Type B pancreatic cell (in vitro differentiated cells): ENCODE measurements at regions not wholly inside any gene's neighbourhood (a gene's known extent, or its start where the extent isn't known, plus 50 kb on each side); places are given as distances from the start of the nearest gene placed in this dataset.
"Not testable (repeated sequence)": the region's sequence is repeated elsewhere in the genome, so short reads cannot be mapped to it uniquely, and the experiment has no call there.

Experiments used
- DNase-seq: peaks from one replicate; pipeline ENCODE4 v3.0.0; 2021; ENCODE audit warnings: mixed read lengths; ENCODE audit not compliant: unreplicated experiment; ENCODE audit errors: extremely low spot score
- H3K27ac Mint-ChIP-seq: 2 replicates; pipeline ENCODE4 v1.8.0; 2021; ENCODE audit warnings: mild to moderate bottlenecking, mixed read lengths
- H3K27me3 Mint-ChIP-seq: 2 replicates; pipeline ENCODE4 v1.8.0; 2021; ENCODE audit warnings: mixed read lengths
- H3K36me3 Mint-ChIP-seq: 2 replicates; pipeline ENCODE4 v1.8.0; 2021; ENCODE audit warnings: mixed read lengths
- H3K4me1 Mint-ChIP-seq: one replicate; pipeline ENCODE4 v1.8.0; 2021; ENCODE audit warnings: mixed read lengths; ENCODE audit not compliant: unreplicated experiment
- H3K4me3 Mint-ChIP-seq: 2 replicates; pipeline ENCODE4 v1.8.0; 2021; ENCODE audit warnings: mild to moderate bottlenecking, mixed read lengths
- H3K9me3 Mint-ChIP-seq: 2 replicates; pipeline ENCODE4 v1.8.0; 2021; ENCODE audit warnings: mixed read lengths
- TF ChIP-seq, protein P1 (sequence below): fragments of 200-600 bp; sonication (generic); conservative IDR thresholded peaks from 2 replicates; pipeline ENCODE4 v1.5.0; 2021; ENCODE audit warnings: antibody characterized with exemption, mild to moderate bottlenecking

GRCh38 chr20:55086421-55086820, 611.0 kb downstream of the DOK5 start:
- no peaks in the 10 kb centered on the region for H3K9me3 Mint-ChIP-seq
- DNase-seq = no peak

GRCh38 chr20:55079917-55080316, 604.5 kb downstream of the DOK5 start:
- no peak for DNase-seq
- Mint-ChIP-seq H3K27ac (no peak overlapping the region), H3K36me3 (no peaks in the 10 kb centered on the region), H3K9me3 (no peaks in the 10 kb centered on the region), H3K4me1 (no peaks in the 10 kb centered on the region), H3K4me3 (no peak overlapping the region), H3K27me3 (no peaks in the 10 kb centered on the region)
- TF ChIP-seq, protein P1, sequence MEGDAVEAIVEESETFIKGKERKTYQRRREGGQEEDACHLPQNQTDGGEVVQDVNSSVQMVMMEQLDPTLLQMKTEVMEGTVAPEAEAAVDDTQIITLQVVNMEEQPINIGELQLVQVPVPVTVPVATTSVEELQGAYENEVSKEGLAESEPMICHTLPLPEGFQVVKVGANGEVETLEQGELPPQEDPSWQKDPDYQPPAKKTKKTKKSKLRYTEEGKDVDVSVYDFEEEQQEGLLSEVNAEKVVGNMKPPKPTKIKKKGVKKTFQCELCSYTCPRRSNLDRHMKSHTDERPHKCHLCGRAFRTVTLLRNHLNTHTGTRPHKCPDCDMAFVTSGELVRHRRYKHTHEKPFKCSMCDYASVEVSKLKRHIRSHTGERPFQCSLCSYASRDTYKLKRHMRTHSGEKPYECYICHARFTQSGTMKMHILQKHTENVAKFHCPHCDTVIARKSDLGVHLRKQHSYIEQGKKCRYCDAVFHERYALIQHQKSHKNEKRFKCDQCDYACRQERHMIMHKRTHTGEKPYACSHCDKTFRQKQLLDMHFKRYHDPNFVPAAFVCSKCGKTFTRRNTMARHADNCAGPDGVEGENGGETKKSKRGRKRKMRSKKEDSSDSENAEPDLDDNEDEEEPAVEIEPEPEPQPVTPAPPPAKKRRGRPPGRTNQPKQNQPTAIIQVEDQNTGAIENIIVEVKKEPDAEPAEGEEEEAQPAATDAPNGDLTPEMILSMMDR = no peak

More at GRCh38 chr20:55086421-55086820, 611.0 kb downstream of the DOK5 start:
- H3K4me1 Mint-ChIP-seq = no peaks in the 10 kb centered on the region
- H3K36me3 Mint-ChIP-seq = no peaks in the 10 kb centered on the region
- TF ChIP-seq, protein P1 = no peak
- H3K27ac Mint-ChIP-seq = no peak overlapping the region
- no peak overlapping the region for H3K4me3 Mint-ChIP-seq
- no peaks in the 10 kb centered on the region for H3K27me3 Mint-ChIP-seq

- H3K9me3 Mint-ChIP-seq = not testable (repeated sequence)
Measured at GRCh38 chr20:55074266-55074840, 599.0 kb downstream of the DOK5 start.

GRCh38 chr20:55070001-55070400, 594.6 kb downstream of the DOK5 start:
- Mint-ChIP-seq H3K9me3 (peaks cover 7% of the 10 kb centered on the region), H3K27ac (no peak overlapping the region), H3K36me3 (no peaks in the 10 kb centered on the region), H3K27me3 (no peaks in the 10 kb centered on the region), H3K4me1 (no peaks in the 10 kb centered on the region), H3K4me3 (no peak overlapping the region)
- TF ChIP-seq, protein P1 = no peak
- no peak for DNase-seq

More at GRCh38 chr20:55074266-55074840, 599.0 kb downstream of the DOK5 start:
- not testable (repeated sequence) for H3K36me3 Mint-ChIP-seq, H3K27ac Mint-ChIP-seq, DNase-seq, H3K4me3 Mint-ChIP-seq, H3K27me3 Mint-ChIP-seq, H3K4me1 Mint-ChIP-seq

DNA sequence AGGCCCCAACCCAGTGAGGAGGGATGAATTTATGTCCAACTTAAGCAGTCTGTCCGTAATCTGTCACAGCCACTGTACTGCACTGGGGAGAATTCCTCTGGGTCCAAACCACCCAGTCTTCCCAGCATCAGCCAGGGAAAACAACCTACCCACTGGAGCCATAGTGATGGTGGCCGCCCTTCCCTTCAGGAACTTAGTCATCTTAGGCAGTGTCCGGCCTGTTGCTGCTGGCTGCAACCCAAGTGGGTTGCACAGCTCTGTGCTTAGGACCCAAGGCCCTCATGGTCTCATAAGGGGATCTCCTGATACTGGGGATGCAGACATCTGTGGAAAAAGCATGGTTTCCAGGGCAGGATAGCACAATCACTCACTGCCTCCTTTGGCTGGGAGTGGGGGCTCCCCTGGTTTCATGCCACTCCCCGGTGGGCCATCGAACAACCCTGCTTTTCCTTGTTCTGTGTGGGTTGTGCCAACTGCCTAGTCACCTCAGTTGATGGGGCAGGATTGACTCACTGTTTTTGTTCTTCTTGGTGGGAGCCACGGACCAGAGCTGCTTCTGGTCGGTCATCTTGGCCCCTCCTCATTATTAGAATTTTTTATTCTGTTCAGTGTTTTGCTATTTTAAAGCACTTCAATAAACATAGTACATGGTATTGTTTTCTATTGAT, 591.9 kb downstream of the DOK5 start:
- H3K4me3 Mint-ChIP-seq = no peak overlapping the region
- peaks cover 14% of the 10 kb centered on the region for H3K9me3 Mint-ChIP-seq
- TF ChIP-seq, protein P1 = no peak
- no peak for DNase-seq
- H3K4me1 Mint-ChIP-seq = no peaks in the 10 kb centered on the region
- H3K36me3 Mint-ChIP-seq = no peaks in the 10 kb centered on the region
- no peaks in the 10 kb centered on the region for H3K27me3 Mint-ChIP-seq
- no peak overlapping the region for H3K27ac Mint-ChIP-seq

GRCh38 chr20:55058938-55059337, 583.5 kb downstream of the DOK5 start:
- H3K4me1 Mint-ChIP-seq = no peaks in the 10 kb centered on the region
- H3K36me3 Mint-ChIP-seq = no peaks in the 10 kb centered on the region
- H3K9me3 Mint-ChIP-seq = peaks cover 6% of the 10 kb centered on the region
- H3K4me3 Mint-ChIP-seq = no peak overlapping the region
- no peak overlapping the region for H3K27ac Mint-ChIP-seq
- TF ChIP-seq, protein P1 = no peak
- no peak for DNase-seq
- H3K27me3 Mint-ChIP-seq = peaks cover 3% of the 10 kb centered on the region
